CD4-positive, CD25-positive, alpha-beta regulatory T cell (primary cell): ENCODE measurements at regions not wholly inside any gene's neighbourhood (a gene's known extent, or its start where the extent isn't known, plus 50 kb on each side); places are given as distances from the start of the nearest gene placed in this dataset.

Experiments
- ATAC-seq, 2 donors: fragments of 150-1000 bp; cut with Tn5 transposase; one replicate each; pipeline ENCODE4 v1.10.0; 2021; ENCODE audit warnings: low read depth in 2 of 2, moderate number of reproducible peaks in 2 of 2, moderate library complexity in 1 of 2
- DNase-seq, 3 donors: peaks; one replicate each; pipeline versions ENCODE4 v3.0.0 to v3.0.0-alpha.2; 2012 to 2022; ENCODE audit warnings: mixed read lengths in 1 of 3
- H3K27ac ChIP-seq: one replicate; pipeline ENCODE4 v1.7.0; 2013; ENCODE audit warnings: mild to moderate bottlenecking, low read length; ENCODE audit not compliant: insufficient read depth, poor library complexity, severe bottlenecking
- H3K27me3 ChIP-seq: one replicate; pipeline ENCODE4 v1.7.0; 2013; ENCODE audit warnings: low read length; ENCODE audit not compliant: control insufficient read depth, insufficient read depth
- H3K36me3 ChIP-seq: one replicate; pipeline ENCODE4 v1.7.0; 2013; ENCODE audit warnings: mild to moderate bottlenecking, low read length, moderate library complexity; ENCODE audit not compliant: control insufficient read depth, insufficient read depth
- H3K4me1 ChIP-seq: 2 replicates; pipeline ENCODE4 v1.7.0; 2013; ENCODE audit warnings: mild to moderate bottlenecking, low read length; ENCODE audit not compliant: insufficient read depth, control insufficient read depth, poor library complexity, severe bottlenecking
- H3K4me3 ChIP-seq: one replicate; pipeline ENCODE4 v1.7.0; 2013; ENCODE audit warnings: low read depth, mild to moderate bottlenecking, low read length, moderate library complexity
- H3K9me3 ChIP-seq, 2 experiments: 1 replicate in 1 of 2; 2 replicates in 1 of 2; pipeline ENCODE4 v1.7.0; 2013; ENCODE audit warnings: low read length in 2 of 2, mild to moderate bottlenecking in 1 of 2, moderate library complexity in 1 of 2; ENCODE audit not compliant: control insufficient read depth in 2 of 2
- H3K27ac Mint-ChIP-seq, 3 donors: one replicate each; pipeline ENCODE4 v1.8.0; 2020 to 2022; ENCODE audit warnings: mild to moderate bottlenecking in 3 of 3, mixed read lengths in 3 of 3, moderate library complexity in 2 of 3
- H3K27me3 Mint-ChIP-seq: one replicate; pipeline ENCODE4 v1.8.0; 2022; ENCODE audit warnings: mild to moderate bottlenecking, mixed read lengths
- H3K36me3 Mint-ChIP-seq: one replicate; pipeline ENCODE4 v1.8.0; 2020; ENCODE audit warnings: mixed read lengths
- H3K4me1 Mint-ChIP-seq, 4 donors: one replicate each; pipeline ENCODE4 v1.8.0; 2020 to 2022; ENCODE audit warnings: mixed read lengths in 4 of 4, mild to moderate bottlenecking in 1 of 4
- H3K4me3 Mint-ChIP-seq, 4 donors: one replicate each; pipeline ENCODE4 v1.8.0; 2020 to 2022; ENCODE audit warnings: mild to moderate bottlenecking in 4 of 4, mixed read lengths in 4 of 4, moderate library complexity in 3 of 4
- H3K9me3 Mint-ChIP-seq, 7 donors: one replicate each; pipeline ENCODE4 v1.8.0; 2020 to 2022; ENCODE audit warnings: mixed read lengths in 7 of 7, mild to moderate bottlenecking in 3 of 7, moderate library complexity in 2 of 7

- Mint-ChIP-seq H3K4me3 (no peak overlapping the region), H3K27me3 (peaks cover 9% of the 10 kb centered on the region), H3K27ac (peak overlapping the region in 1 of 3 donors; percentile 47), H3K9me3 (peaks cover 0 to 3% (median 0%) of the 10 kb centered on the region in 7 donors), H3K36me3 (no peaks in the 10 kb centered on the region), H3K4me1 (no peaks in the 10 kb centered on the region)
- Histone ChIP-seq H3K9me3 (no peaks in the 10 kb centered on the region), H3K27me3 (no peaks in the 10 kb centered on the region), H3K4me1 (no peaks in the 10 kb centered on the region), H3K36me3 (no peaks in the 10 kb centered on the region), H3K27ac (no peak overlapping the region), H3K4me3 (no peak overlapping the region)
- ATAC-seq (no peak), DNase-seq (no peak)
Measured at GRCh38 chr1:25083481-25084345, 148.6 kb downstream of the SYF2 start.

DNA sequence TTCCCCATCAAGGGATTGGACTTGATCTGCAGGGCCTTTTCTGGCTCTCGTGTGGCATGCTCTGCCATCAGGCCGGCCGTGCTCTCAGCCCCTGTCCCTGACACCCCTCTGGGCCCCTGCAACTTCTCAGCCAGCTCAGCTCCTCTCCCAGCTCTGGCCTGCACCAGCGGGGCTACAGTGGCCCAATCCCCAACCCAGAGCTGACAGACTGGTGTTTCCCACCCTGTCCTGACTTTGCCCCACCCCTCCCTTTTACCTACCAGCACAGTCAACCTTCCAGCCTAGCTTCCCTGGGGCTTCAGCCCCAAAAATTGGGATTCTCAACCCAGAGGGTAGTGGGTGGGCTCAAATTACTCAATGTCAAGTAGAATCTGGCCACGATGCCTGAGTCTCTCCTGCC is 149.3 kb downstream of the SYF2 start:
- Histone ChIP-seq H3K36me3 (no peaks in the 10 kb centered on the region), H3K4me1 (no peaks in the 10 kb centered on the region), H3K9me3 (no peaks in the 10 kb centered on the region), H3K27me3 (no peaks in the 10 kb centered on the region), H3K27ac (no peak overlapping the region), H3K4me3 (no peak overlapping the region)
- H3K27ac Mint-ChIP-seq = peak overlapping the region in 1 of 3 donors; percentile 47
- DNase-seq (no peak), ATAC-seq (no peak)
- peaks cover 9% of the 10 kb centered on the region for H3K27me3 Mint-ChIP-seq
- no peaks in the 10 kb centered on the region for H3K36me3 Mint-ChIP-seq
- H3K4me1 Mint-ChIP-seq = no peaks in the 10 kb centered on the region
- no peak overlapping the region for H3K4me3 Mint-ChIP-seq
- peaks cover 0 to 3% (median 0%) of the 10 kb centered on the region in 7 donors for H3K9me3 Mint-ChIP-seq

GRCh38 chr1:25082216-25082899 is 149.9 kb downstream of the SYF2 start:
- Mint-ChIP-seq H3K36me3 (no peaks in the 10 kb centered on the region), H3K4me3 (no peak overlapping the region), H3K27ac (no peak overlapping the region), H3K27me3 (peaks cover 9% of the 10 kb centered on the region), H3K4me1 (no peaks in the 10 kb centered on the region), H3K9me3 (peaks cover 0 to 3% (median 0%) of the 10 kb centered on the region in 7 donors)
- ATAC-seq (no peak), DNase-seq (no peak)
- Histone ChIP-seq H3K27me3 (no peaks in the 10 kb centered on the region), H3K4me3 (no peak overlapping the region), H3K36me3 (no peaks in the 10 kb centered on the region), H3K27ac (no peak overlapping the region), H3K4me1 (no peaks in the 10 kb centered on the region), H3K9me3 (peaks cover 3 to 4% of the 10 kb centered on the region in 2 experiments)

DNA sequence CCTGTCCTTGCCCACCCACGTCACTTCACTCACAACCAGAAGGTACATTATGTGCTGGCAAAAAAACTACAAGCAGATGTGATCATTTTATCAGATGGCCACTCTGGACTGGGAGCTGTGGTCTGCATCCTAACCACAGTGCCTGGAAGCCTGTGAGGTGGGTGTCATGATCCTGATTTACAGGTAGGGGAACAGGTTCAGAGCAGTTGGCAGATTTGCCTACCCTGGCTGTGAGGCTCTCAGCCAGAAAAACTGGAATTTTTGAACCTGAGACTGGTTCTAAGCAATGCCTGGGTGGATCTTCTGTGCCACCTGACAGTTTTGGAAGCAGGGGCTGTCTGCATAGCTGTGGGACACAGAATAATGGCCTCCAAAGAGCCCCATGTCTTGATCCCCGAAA is 150.8 kb downstream of the SYF2 start:
- Mint-ChIP-seq H3K36me3 (no peaks in the 10 kb centered on the region), H3K27me3 (peaks cover 8% of the 10 kb centered on the region), H3K4me3 (no peak overlapping the region), H3K9me3 (peaks cover 0 to 9% (median 3%) of the 10 kb centered on the region in 7 donors), H3K27ac (peak overlapping the region in 1 of 3 donors; percentile 38), H3K4me1 (no peaks in the 10 kb centered on the region)
- Histone ChIP-seq H3K4me1 (no peaks in the 10 kb centered on the region), H3K36me3 (no peaks in the 10 kb centered on the region), H3K4me3 (no peak overlapping the region), H3K9me3 (peaks cover 8 to 9% of the 10 kb centered on the region in 2 experiments), H3K27me3 (no peaks in the 10 kb centered on the region), H3K27ac (no peak overlapping the region)
- DNase-seq (no peak), ATAC-seq (no peak)

DNA sequence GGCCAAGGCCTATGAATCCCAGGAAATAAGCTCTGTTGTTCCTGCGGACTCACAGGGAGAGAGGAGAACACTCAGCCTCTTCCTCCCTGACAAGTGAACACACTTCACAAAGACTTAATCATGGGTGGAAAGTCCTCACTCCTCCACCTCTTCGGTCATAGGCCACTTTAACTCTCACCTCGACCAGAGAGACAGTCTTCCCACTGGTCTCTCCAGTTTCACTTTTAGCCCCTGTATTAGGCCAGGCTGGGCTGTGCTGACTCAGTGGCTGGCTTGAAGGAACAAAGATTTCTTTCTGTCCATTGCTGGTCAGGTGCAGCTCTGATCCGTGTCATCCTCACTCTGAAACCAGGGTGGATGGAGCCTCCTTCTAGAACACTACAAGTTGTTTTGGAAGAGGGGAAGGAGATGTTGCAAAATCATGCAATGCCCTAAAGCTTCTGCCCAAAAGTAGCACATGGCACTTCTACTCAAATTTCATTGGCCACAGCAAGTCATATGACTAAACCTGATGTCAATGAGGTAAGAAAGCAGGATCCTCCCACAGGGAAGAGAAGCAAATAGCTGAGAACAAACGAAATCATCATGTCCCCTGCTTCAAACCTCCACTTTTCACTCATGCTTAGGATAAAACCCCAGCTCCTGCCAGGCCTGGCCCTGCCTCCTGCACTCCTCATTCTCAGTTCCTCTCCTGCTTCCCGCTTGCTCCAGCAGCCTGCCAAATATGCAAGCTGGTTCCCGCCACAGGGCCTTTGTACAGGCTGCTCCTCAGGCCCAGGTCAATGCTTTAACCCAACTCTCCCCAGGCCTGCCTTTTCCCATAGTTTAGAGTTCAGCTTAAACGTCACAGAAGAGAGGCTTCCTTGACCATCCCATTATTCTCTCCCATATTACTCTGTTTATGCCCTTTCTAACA is 150.5 kb upstream of the RUNX3 start:
- Mint-ChIP-seq H3K27ac (no peak overlapping the region), H3K4me3 (no peak overlapping the region), H3K36me3 (peaks cover 3% of the 10 kb centered on the region), H3K9me3 (peaks cover 0 to 15% (median 5%) of the 10 kb centered on the region in 7 donors), H3K27me3 (peaks cover 12% of the 10 kb centered on the region), H3K4me1 (no peaks in the 10 kb centered on the region)
- Histone ChIP-seq H3K4me3 (no peak overlapping the region), H3K4me1 (no peaks in the 10 kb centered on the region), H3K27ac (no peak overlapping the region), H3K9me3 (peaks cover 8 to 9% of the 10 kb centered on the region in 2 experiments), H3K27me3 (no peaks in the 10 kb centered on the region), H3K36me3 (no peaks in the 10 kb centered on the region)
- DNase-seq (no peak), ATAC-seq (no peak)

GRCh38 chr1:25079048-25079447 is 149.0 kb upstream of the RUNX3 start:
- Histone ChIP-seq H3K4me1 (no peaks in the 10 kb centered on the region), H3K27ac (no peak overlapping the region), H3K36me3 (no peaks in the 10 kb centered on the region), H3K9me3 (peaks cover 8 to 9% of the 10 kb centered on the region in 2 experiments), H3K4me3 (no peak overlapping the region), H3K27me3 (no peaks in the 10 kb centered on the region)
- ATAC-seq = no peak
- peaks cover 12% of the 10 kb centered on the region for H3K27me3 Mint-ChIP-seq
- H3K9me3 Mint-ChIP-seq = peaks cover 0 to 15% (median 5%) of the 10 kb centered on the region in 7 donors
- no peak for DNase-seq
- H3K4me1 Mint-ChIP-seq = no peaks in the 10 kb centered on the region
- peaks cover 3% of the 10 kb centered on the region for H3K36me3 Mint-ChIP-seq
- H3K27ac Mint-ChIP-seq = no peak overlapping the region
- H3K4me3 Mint-ChIP-seq = no peak overlapping the region

- H3K27ac Mint-ChIP-seq = no peak overlapping the region
Measured at GRCh38 chr1:25074351-25075227, 144.5 kb upstream of the RUNX3 start.

More at GRCh38 chr1:25074351-25075227, 144.5 kb upstream of the RUNX3 start:
- Histone ChIP-seq H3K36me3 (no peaks in the 10 kb centered on the region), H3K4me3 (no peak overlapping the region), H3K9me3 (peaks cover 8 to 9% of the 10 kb centered on the region in 2 experiments), H3K27me3 (no peaks in the 10 kb centered on the region), H3K27ac (no peak overlapping the region), H3K4me1 (no peaks in the 10 kb centered on the region)
- no peak for DNase-seq
- Mint-ChIP-seq H3K9me3 (peaks cover 0 to 15% (median 5%) of the 10 kb centered on the region in 7 donors), H3K4me3 (no peak overlapping the region), H3K4me1 (no peaks in the 10 kb centered on the region), H3K27me3 (peaks cover 11% of the 10 kb centered on the region), H3K36me3 (peaks cover 3% of the 10 kb centered on the region)
- no peak for ATAC-seq
